Astrocyte (in vitro differentiated cells and primary cell): ENCODE measurements at regions not wholly inside any gene's neighbourhood (a gene's known extent, or its start where the extent isn't known, plus 50 kb on each side); places are given as distances from the start of the nearest gene placed in this dataset.
"Not testable (repeated sequence)": the region's sequence is repeated elsewhere in the genome, so short reads cannot be mapped to it uniquely, and the experiment has no call there.

Experiments used
- DNase-seq: peaks from one replicate; pipeline ENCODE4 v3.0.0-alpha.2; 2010; ENCODE audit warnings: low read depth
- FAIRE-seq: peaks from 2 replicates; lab custom pipeline; 2011; peaks lifted over from hg19 to GRCh38; lab: Jason Lieb, UNC
- H2AFZ ChIP-seq: 2 replicates; pipeline ENCODE4 v1.6.0; 2012; ENCODE audit warnings: low read depth, low read length, inconsistent platforms
- H3K27ac ChIP-seq: 2 replicates; pipeline ENCODE4 v1.5.1; 2011; ENCODE audit warnings: low read depth, low read length, inconsistent platforms
- H3K27me3 ChIP-seq: 2 replicates; pipeline ENCODE4 v1.6.0; 2011; ENCODE audit warnings: low read length, inconsistent platforms; ENCODE audit not compliant: insufficient read depth
- H3K36me3 ChIP-seq: 2 replicates; pipeline ENCODE4 v1.5.1; 2011; ENCODE audit warnings: low read length, inconsistent platforms; ENCODE audit not compliant: insufficient read depth
- H3K4me1 ChIP-seq: 2 replicates; pipeline ENCODE4 v1.5.1; 2011; ENCODE audit warnings: low read length, inconsistent platforms; ENCODE audit not compliant: insufficient read depth
- H3K4me2 ChIP-seq: 2 replicates; pipeline ENCODE4 v1.6.0; 2012; ENCODE audit warnings: low read length, inconsistent platforms
- H3K4me3 ChIP-seq: 2 replicates; pipeline ENCODE4 v1.5.1; 2011; ENCODE audit warnings: low read depth, mild to moderate bottlenecking, low read length, inconsistent platforms; ENCODE audit not compliant: insufficient read depth
- H3K79me2 ChIP-seq: 2 replicates; pipeline ENCODE4 v1.6.0; 2012; ENCODE audit warnings: mild to moderate bottlenecking, low read length, inconsistent platforms; ENCODE audit not compliant: insufficient read depth
- H3K9ac ChIP-seq: 2 replicates; pipeline ENCODE4 v1.6.0; 2012; ENCODE audit warnings: mild to moderate bottlenecking, low read length, inconsistent platforms
- H3K9me3 ChIP-seq: 2 replicates; pipeline ENCODE4 v1.5.1; 2012; ENCODE audit warnings: low read depth, mild to moderate bottlenecking, low read length, inconsistent platforms; ENCODE audit not compliant: insufficient read depth
- H4K20me1 ChIP-seq: 2 replicates; pipeline ENCODE4 v1.6.0; 2012; ENCODE audit warnings: low read length, inconsistent platforms; ENCODE audit not compliant: insufficient read depth
- H3K27ac Mint-ChIP-seq: one replicate; pipeline ENCODE4 v1.8.0; 2021; ENCODE audit warnings: mild to moderate bottlenecking, mixed read lengths; ENCODE audit not compliant: unreplicated experiment
- H3K27me3 Mint-ChIP-seq: one replicate; pipeline ENCODE4 v1.8.0; 2021; ENCODE audit warnings: low read depth, mixed read lengths; ENCODE audit not compliant: unreplicated experiment
- H3K36me3 Mint-ChIP-seq: one replicate; pipeline ENCODE4 v1.8.0; 2021; ENCODE audit warnings: low read depth, mixed read lengths; ENCODE audit not compliant: unreplicated experiment
- H3K4me1 Mint-ChIP-seq: one replicate; pipeline ENCODE4 v1.8.0; 2021; ENCODE audit warnings: low read depth, mixed read lengths; ENCODE audit not compliant: unreplicated experiment
- H3K4me3 Mint-ChIP-seq: one replicate; pipeline ENCODE4 v1.8.0; 2021; ENCODE audit warnings: mild to moderate bottlenecking, moderate library complexity, mixed read lengths; ENCODE audit not compliant: unreplicated experiment
- H3K9me3 Mint-ChIP-seq: one replicate; pipeline ENCODE4 v1.8.0; 2021; ENCODE audit warnings: mild to moderate bottlenecking, mixed read lengths; ENCODE audit not compliant: unreplicated experiment
- EZH2 ChIP-seq: IDR thresholded peaks from 2 replicates; pipeline ENCODE4 v1.6.1; 2012; ENCODE audit warnings: mild to moderate bottlenecking, low read length, inconsistent platforms; ENCODE audit not compliant: insufficient read depth
- TF ChIP-seq, protein P1 (sequence below): IDR thresholded peaks from 2 replicates; pipeline ENCODE4 v1.5.1; 2011; ENCODE audit warnings: low read depth, mild to moderate bottlenecking, inconsistent platforms, low read length, moderate library complexity; ENCODE audit not compliant: insufficient read depth

DNA sequence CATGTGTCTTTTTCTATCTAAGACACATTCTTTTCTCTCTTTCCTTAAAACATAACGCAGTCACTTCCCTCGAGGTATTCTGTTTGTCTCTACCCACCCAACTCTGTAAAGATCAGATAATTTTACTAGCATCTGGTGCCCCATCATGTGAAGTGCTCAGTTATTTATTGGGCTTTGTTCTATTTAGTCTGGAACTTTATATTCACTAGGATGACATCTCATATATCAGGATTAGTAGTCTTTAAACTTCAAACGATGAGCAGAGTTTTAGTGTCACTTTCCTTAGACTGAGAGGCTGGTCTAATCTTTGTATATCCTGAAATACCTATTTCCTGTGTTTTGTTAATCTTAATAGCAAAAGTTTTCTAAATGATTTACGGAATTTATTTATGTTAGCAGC is 445.5 kb upstream of the NDST3 start:
- no peaks in the 10 kb centered on the region for H3K9me3 ChIP-seq
- H2AFZ ChIP-seq: no peak overlapping the region
- no peaks in the 10 kb centered on the region for H3K4me1 ChIP-seq
- TF ChIP-seq, protein P1, sequence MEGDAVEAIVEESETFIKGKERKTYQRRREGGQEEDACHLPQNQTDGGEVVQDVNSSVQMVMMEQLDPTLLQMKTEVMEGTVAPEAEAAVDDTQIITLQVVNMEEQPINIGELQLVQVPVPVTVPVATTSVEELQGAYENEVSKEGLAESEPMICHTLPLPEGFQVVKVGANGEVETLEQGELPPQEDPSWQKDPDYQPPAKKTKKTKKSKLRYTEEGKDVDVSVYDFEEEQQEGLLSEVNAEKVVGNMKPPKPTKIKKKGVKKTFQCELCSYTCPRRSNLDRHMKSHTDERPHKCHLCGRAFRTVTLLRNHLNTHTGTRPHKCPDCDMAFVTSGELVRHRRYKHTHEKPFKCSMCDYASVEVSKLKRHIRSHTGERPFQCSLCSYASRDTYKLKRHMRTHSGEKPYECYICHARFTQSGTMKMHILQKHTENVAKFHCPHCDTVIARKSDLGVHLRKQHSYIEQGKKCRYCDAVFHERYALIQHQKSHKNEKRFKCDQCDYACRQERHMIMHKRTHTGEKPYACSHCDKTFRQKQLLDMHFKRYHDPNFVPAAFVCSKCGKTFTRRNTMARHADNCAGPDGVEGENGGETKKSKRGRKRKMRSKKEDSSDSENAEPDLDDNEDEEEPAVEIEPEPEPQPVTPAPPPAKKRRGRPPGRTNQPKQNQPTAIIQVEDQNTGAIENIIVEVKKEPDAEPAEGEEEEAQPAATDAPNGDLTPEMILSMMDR: no peak
- no peak for TF ChIP-seq EZH2
- no peak for DNase-seq
- no peaks in the 10 kb centered on the region for H3K27me3 ChIP-seq
- no peak overlapping the region for H3K9ac ChIP-seq
- no peak overlapping the region for H3K27ac Mint-ChIP-seq
- H3K4me1 Mint-ChIP-seq: no peaks in the 10 kb centered on the region
- no peak overlapping the region for H3K4me2 ChIP-seq
- no peak for FAIRE-seq
- no peaks in the 10 kb centered on the region for H3K9me3 Mint-ChIP-seq
- H3K27ac ChIP-seq: no peak overlapping the region
- no peaks in the 10 kb centered on the region for H3K36me3 Mint-ChIP-seq
- H3K4me3 ChIP-seq: no peak overlapping the region
- no peak overlapping the region for H3K4me3 Mint-ChIP-seq
- no peaks in the 10 kb centered on the region for H3K36me3 ChIP-seq
- no peaks in the 10 kb centered on the region for H3K27me3 Mint-ChIP-seq
- no peaks in the 10 kb centered on the region for H4K20me1 ChIP-seq
- H3K79me2 ChIP-seq: no peaks in the 10 kb centered on the region

DNA sequence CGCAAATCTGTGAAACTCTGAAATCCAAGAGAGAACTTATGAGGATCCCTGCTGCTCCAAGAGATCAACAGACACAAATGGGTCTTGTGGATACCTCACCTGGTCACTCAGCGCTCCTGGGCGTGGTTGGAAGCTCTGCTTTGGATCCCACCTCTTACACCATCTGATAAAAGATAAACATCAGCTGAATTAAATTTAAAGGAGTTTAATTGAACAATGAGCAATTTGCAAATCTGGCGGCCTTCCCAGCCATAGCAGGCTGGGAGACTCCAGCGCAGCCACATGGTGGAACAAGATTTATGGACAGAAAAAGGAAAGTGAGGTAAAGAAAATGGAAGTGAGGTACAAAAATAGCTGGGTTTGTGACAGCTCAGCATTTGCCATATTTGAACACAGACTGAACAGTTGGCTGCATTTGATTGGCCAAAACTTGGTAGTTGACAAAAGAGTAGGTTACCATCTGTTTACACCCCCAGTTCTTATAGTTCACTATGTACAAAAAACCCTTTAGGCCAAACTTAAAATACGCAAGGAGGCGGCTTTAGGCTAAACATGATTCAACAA is 437.3 kb upstream of the NDST3 start:
- H3K27me3 Mint-ChIP-seq: no peaks in the 10 kb centered on the region
- no peak overlapping the region for H3K27ac Mint-ChIP-seq
- no peaks in the 10 kb centered on the region for H3K4me1 Mint-ChIP-seq
- no peak overlapping the region for H3K27ac ChIP-seq
- H3K4me3 Mint-ChIP-seq: no peak overlapping the region
- no peaks in the 10 kb centered on the region for H3K27me3 ChIP-seq
- TF ChIP-seq EZH2: no peak
- TF ChIP-seq, protein P1: no peak
- DNase-seq: no peak
- no peaks in the 10 kb centered on the region for H3K9me3 Mint-ChIP-seq
- no peak overlapping the region for H3K4me2 ChIP-seq
- peaks cover 2% of the 10 kb centered on the region for H3K36me3 Mint-ChIP-seq
- no peak overlapping the region for H3K4me3 ChIP-seq
- no peaks in the 10 kb centered on the region for H3K79me2 ChIP-seq
- no peak for FAIRE-seq
- no peaks in the 10 kb centered on the region for H3K36me3 ChIP-seq
- H3K4me1 ChIP-seq: no peaks in the 10 kb centered on the region
- no peak overlapping the region for H3K9ac ChIP-seq
- H3K9me3 ChIP-seq: no peaks in the 10 kb centered on the region
- H4K20me1 ChIP-seq: no peaks in the 10 kb centered on the region
- no peak overlapping the region for H2AFZ ChIP-seq

DNA sequence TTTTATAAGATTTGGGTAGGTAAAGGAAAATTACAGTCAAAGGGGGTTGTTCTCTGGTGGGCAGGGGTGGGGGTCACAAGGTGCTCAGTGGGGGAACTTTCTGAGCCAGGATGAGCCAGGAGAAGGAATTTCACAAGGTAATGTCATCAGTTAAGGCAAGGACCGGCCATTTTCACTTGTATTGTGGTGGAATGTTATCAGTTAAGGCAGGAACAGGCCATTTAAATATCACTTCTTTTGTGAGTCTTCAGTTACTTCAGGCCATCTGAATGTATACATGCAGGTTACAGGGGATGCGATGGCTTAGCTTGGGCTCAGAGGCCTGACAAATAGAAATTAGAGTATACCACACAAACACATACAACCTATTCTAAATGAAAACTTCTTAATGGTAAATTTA is 434.9 kb upstream of the NDST3 start:
- not testable (repeated sequence) for H3K4me3 ChIP-seq, H3K36me3 ChIP-seq, H3K27ac Mint-ChIP-seq, DNase-seq, H2AFZ ChIP-seq, H3K9ac ChIP-seq, H3K27ac ChIP-seq, H3K79me2 ChIP-seq, H3K4me1 Mint-ChIP-seq, H3K9me3 Mint-ChIP-seq, FAIRE-seq, H3K4me2 ChIP-seq, H3K4me1 ChIP-seq, H3K27me3 Mint-ChIP-seq, H3K4me3 Mint-ChIP-seq, H3K27me3 ChIP-seq, H4K20me1 ChIP-seq, H3K9me3 ChIP-seq, H3K36me3 Mint-ChIP-seq

DNA sequence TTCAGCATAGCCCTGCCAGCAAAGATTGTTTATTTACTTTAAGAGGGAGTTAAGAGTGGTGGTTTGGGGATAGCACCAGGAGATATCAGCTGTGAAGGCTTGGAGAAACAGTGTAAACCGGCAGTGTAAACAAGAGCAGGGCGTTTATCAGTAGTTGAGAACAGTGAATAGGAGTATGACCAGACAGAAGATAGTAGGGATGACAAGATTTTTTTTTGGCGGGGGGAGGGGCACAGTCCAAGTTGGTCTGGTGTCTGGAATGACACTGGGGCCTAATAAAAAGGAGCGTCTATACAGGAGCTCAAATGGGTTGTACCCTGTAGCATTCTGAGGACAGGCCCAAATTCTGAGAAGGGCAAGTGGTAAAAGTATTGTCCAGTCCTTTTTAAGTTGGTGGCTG is 433.4 kb upstream of the NDST3 start:
- not testable (repeated sequence) for DNase-seq, H3K9me3 ChIP-seq, H3K4me1 ChIP-seq, H3K27me3 Mint-ChIP-seq, H3K36me3 Mint-ChIP-seq, H3K36me3 ChIP-seq, H3K4me1 Mint-ChIP-seq, H3K4me2 ChIP-seq, H3K9me3 Mint-ChIP-seq, FAIRE-seq, H3K27ac ChIP-seq, H3K4me3 ChIP-seq, H4K20me1 ChIP-seq, H3K4me3 Mint-ChIP-seq, H3K9ac ChIP-seq, H3K27ac Mint-ChIP-seq, H2AFZ ChIP-seq, H3K79me2 ChIP-seq, H3K27me3 ChIP-seq
